Mammary epithelial cell (primary cell): ENCODE measurements at regions not wholly inside any gene's neighbourhood (a gene's known extent, or its start where the extent isn't known, plus 50 kb on each side); places are given as distances from the start of the nearest gene placed in this dataset.

Experiments
- EZH2 ChIP-seq: IDR thresholded peaks from 2 replicates; pipeline ENCODE4 v1.6.1; 2012; ENCODE audit warnings: low read length, inconsistent platforms, borderline replicate concordance
- TF ChIP-seq, protein P1 (sequence below), 2 donors: IDR thresholded peaks in 1 of 2; conservative IDR thresholded peaks in 1 of 2; 2 replicates each; pipeline ENCODE4 v1.5.1; 2011 to 2012; ENCODE audit warnings: inconsistent platforms in 2 of 2, low read length in 2 of 2, mild to moderate bottlenecking in 2 of 2, control low read depth in 1 of 2, low read depth in 1 of 2; ENCODE audit not compliant: insufficient read depth in 1 of 2; ENCODE audit errors: extremely low read depth in 1 of 2

DNA sequence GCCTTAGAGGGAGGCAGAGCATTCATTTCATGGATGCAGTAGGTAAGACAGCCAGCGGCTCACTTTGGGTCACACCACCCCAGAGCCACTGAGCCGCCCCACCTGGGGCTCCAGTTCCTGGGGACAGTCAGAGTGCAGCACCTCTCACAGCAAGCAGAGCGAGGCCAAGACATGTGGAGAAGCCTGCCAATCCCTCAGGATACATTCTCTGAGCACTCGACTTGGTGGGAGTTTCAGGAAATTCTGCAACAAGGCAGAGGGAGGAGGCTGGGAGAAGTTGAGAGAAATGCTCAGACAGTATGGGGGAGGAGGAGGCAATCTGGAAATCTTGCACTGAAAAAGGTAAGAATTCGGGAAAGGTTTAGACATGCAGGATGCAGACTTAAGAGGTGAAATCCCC is 60.8 kb upstream of the WLS start:
- TF ChIP-seq EZH2: no peak
- TF ChIP-seq, protein P1, sequence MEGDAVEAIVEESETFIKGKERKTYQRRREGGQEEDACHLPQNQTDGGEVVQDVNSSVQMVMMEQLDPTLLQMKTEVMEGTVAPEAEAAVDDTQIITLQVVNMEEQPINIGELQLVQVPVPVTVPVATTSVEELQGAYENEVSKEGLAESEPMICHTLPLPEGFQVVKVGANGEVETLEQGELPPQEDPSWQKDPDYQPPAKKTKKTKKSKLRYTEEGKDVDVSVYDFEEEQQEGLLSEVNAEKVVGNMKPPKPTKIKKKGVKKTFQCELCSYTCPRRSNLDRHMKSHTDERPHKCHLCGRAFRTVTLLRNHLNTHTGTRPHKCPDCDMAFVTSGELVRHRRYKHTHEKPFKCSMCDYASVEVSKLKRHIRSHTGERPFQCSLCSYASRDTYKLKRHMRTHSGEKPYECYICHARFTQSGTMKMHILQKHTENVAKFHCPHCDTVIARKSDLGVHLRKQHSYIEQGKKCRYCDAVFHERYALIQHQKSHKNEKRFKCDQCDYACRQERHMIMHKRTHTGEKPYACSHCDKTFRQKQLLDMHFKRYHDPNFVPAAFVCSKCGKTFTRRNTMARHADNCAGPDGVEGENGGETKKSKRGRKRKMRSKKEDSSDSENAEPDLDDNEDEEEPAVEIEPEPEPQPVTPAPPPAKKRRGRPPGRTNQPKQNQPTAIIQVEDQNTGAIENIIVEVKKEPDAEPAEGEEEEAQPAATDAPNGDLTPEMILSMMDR (conservative IDR thresholded peaks at IDR 0.05 in 1 of 2, IDR thresholded peaks at IDR 0.05 in 1 of 2; ENCODE audit: extremely low read depth in 1 of 2, insufficient read depth in 1 of 2, low read depth in 1 of 2, low read length in 2 of 2): no peak
